ENCODE measurements at regions not wholly inside any gene's neighbourhood (a gene's known extent, or its start where the extent isn't known, plus 50 kb on each side); places are given as distances from the start of the nearest gene placed in this dataset.

GRCh38 chr2:217469203-217469810, 533.5 kb downstream of the TNS1 start:
- TF ChIP-seq CTCF (IDR thresholded peaks at IDR 0.05; ENCODE audit: borderline replicate concordance, extremely low read depth, low read length, poor library complexity, severe bottlenecking) (no peak), EZH2 (IDR thresholded peaks at IDR 0.05; ENCODE audit: borderline replicate concordance, low read depth, low read length, severe bottlenecking) (no peak)
